A549 (cell line): ENCODE measurements at regions not wholly inside any gene's neighbourhood (a gene's known extent, or its start where the extent isn't known, plus 50 kb on each side); places are given as distances from the start of the nearest gene placed in this dataset.
A peak's percentile ranks its signal among the peaks of the same experiment; 100 is the strongest.

Source experiments
- ATAC-seq, 2 experiments: fragments of 200-7000 bp in 1 of 2; fragments of >200 bp in 1 of 2; cut with Nextera tagmentation in 1 of 2; cut with Tn5 transposase in 1 of 2; 3 replicates each; pipeline versions ENCODE4 v1.8.0 to v1.9.1; 2018 to 2020; ENCODE audit warnings: mild to moderate bottlenecking in 1 of 2, moderate library complexity in 1 of 2
- CTCF ChIA-PET: fragments of 300-600 bp; sonication (Branson Sonifier 250); formaldehyde crosslinking; extraction: SDS; loops from one replicate; lab custom pipeline; 2021; ENCODE audit warnings: antibody characterized with exemption, inconsistent platforms; lab: Yijun Ruan, JAX
- POLR2A ChIA-PET: fragments of 350-600 bp; formaldehyde crosslinking; extraction: SDS; loops from one replicate; lab custom pipeline; 2021; ENCODE audit warnings: antibody characterized with exemption, inconsistent platforms; lab: Yijun Ruan, JAX
- DNase-seq, 2 experiments: peaks; one replicate each; pipeline versions ENCODE4 v3.0.0 to v3.0.0-alpha.2; 2011 to 2016; ENCODE audit warnings: low read depth in 1 of 2, low spot score in 1 of 2
- FAIRE-seq: peaks from 2 replicates; lab custom pipeline; 2011; peaks lifted over from hg19 to GRCh38; lab: Jason Lieb, UNC
- H3K27ac ChIP-seq, 2 experiments: fragments of >200 bp; sonication (Bioruptor Twin); formaldehyde crosslinking; 3 replicates each; pipeline ENCODE4 v1.5.1; 2016 to 2017
- H3K4me1 ChIP-seq: fragments of >200 bp; sonication (Bioruptor Twin); formaldehyde crosslinking; 3 replicates; pipeline ENCODE4 v1.6.1; 2016
- H3K4me2 ChIP-seq: fragments of >200 bp; sonication (Bioruptor Twin); formaldehyde crosslinking; 3 replicates; pipeline ENCODE4 v1.6.1; 2016
- H3K4me3 ChIP-seq: fragments of >200 bp; sonication (Bioruptor Twin); formaldehyde crosslinking; 3 replicates; pipeline ENCODE4 v1.5.1; 2016
- H3K9me3 ChIP-seq: fragments of >200 bp; sonication (Bioruptor Twin); formaldehyde crosslinking; 3 replicates; pipeline ENCODE4 v1.6.1; 2016
- CBX2 ChIP-seq: fragments of 200-600 bp; sonication (generic); IDR thresholded peaks from 2 replicates; pipeline ENCODE4 v1.6.1; 2016; ENCODE audit warnings: low read depth, mild to moderate bottlenecking, borderline replicate concordance
- CHD4 ChIP-seq: fragments of 200-600 bp; sonication (generic); IDR thresholded peaks from 2 replicates; pipeline ENCODE4 v1.6.1; 2016; ENCODE audit warnings: antibody characterized with exemption, mild to moderate bottlenecking, borderline replicate concordance
- ESRRA ChIP-seq: fragments of 150-350 bp; IDR thresholded peaks from 2 replicates; pipeline ENCODE4 v1.6.1; 2014; ENCODE audit warnings: mild to moderate bottlenecking, low read length, borderline replicate concordance
- FOSB ChIP-seq: fragments of 250-450 bp; sonication (Bioruptor Pico); IDR thresholded peaks from 2 replicates; pipeline ENCODE4 v1.5.0; 2020; ENCODE audit warnings: mild to moderate bottlenecking, moderate library complexity
- FOSL2 ChIP-seq, 2 experiments: fragments of 450-650 bp in 1 of 2; fragments of >200 bp in 1 of 2; sonication (Bioruptor Twin) in 1 of 2; formaldehyde crosslinking; IDR thresholded peaks; 2 replicates each; pipeline versions ENCODE4 v1.5.0 to v1.6.1; 2016 to 2020; ENCODE audit warnings: mild to moderate bottlenecking in 1 of 2, moderate library complexity in 1 of 2
- JUN ChIP-seq, 2 experiments: fragments of >200 bp; sonication (Bioruptor Twin); formaldehyde crosslinking; IDR thresholded peaks; 2 replicates in 1 of 2; 3 replicates in 1 of 2; pipeline ENCODE4 v1.6.1; 2016 to 2017
- JUNB ChIP-seq: fragments of >200 bp; sonication (Bioruptor Twin); formaldehyde crosslinking; IDR thresholded peaks from 2 replicates; pipeline ENCODE4 v1.6.1; 2016
- KDM1A ChIP-seq: fragments of 200-600 bp; sonication (generic); IDR thresholded peaks from 2 replicates; pipeline ENCODE4 v1.6.1; 2016; ENCODE audit warnings: low read depth, mild to moderate bottlenecking
- MAFK ChIP-seq: fragments of 450-650 bp; IDR thresholded peaks from 2 replicates; pipeline ENCODE4 v1.6.1; 2014; ENCODE audit not compliant: partially characterized antibody
- NPAS2 ChIP-seq: fragments of 250-450 bp; sonication (Bioruptor Pico); IDR thresholded peaks from 2 replicates; pipeline ENCODE4 v1.8.0; 2022; ENCODE audit warnings: mild to moderate bottlenecking, moderate library complexity, borderline replicate concordance
- PHF8 ChIP-seq: fragments of 200-600 bp; sonication (generic); IDR thresholded peaks from 2 replicates; pipeline ENCODE4 v1.6.1; 2016; ENCODE audit warnings: low read depth, mild to moderate bottlenecking, antibody characterized with exemption, moderate library complexity, borderline replicate concordance
- RARB ChIP-seq: fragments of 250-450 bp; sonication (Bioruptor Pico); IDR thresholded peaks from 2 replicates; pipeline ENCODE4 v1.8.0; 2021; ENCODE audit warnings: mild to moderate bottlenecking, moderate library complexity
- RCOR1 ChIP-seq: fragments of 150-350 bp; IDR thresholded peaks from 2 replicates; pipeline ENCODE4 v1.6.1; 2014; ENCODE audit warnings: antibody characterized with exemption, low read length, low read depth
- SMC3 ChIP-seq: fragments of >200 bp; sonication (Bioruptor Twin); formaldehyde crosslinking; IDR thresholded peaks from 3 replicates; pipeline ENCODE4 v1.6.1; 2018; ENCODE audit warnings: inconsistent platforms
- TFCP2L1 ChIP-seq: fragments of 250-450 bp; sonication (Bioruptor Pico); IDR thresholded peaks from 2 replicates; pipeline ENCODE4 v1.5.0; 2021; ENCODE audit warnings: mild to moderate bottlenecking
- ZFP36 ChIP-seq: fragments of 450-650 bp; IDR thresholded peaks from 2 replicates; pipeline ENCODE4 v1.6.1; 2014; ENCODE audit warnings: borderline replicate concordance; ENCODE audit not compliant: partially characterized antibody
- ZNF302 ChIP-seq: fragments of 250-450 bp; sonication (Bioruptor Pico); IDR thresholded peaks from 2 replicates; pipeline ENCODE4 v1.9.0; 2021; ENCODE audit warnings: inconsistent platforms, mild to moderate bottlenecking, moderate library complexity
- ZSCAN20 ChIP-seq: fragments of 250-450 bp; sonication (Bioruptor Pico); IDR thresholded peaks from 2 replicates; pipeline ENCODE4 v1.8.0; 2022; ENCODE audit warnings: mild to moderate bottlenecking, moderate library complexity
- WGBS: methylation state at CpG from one replicate; pipeline ENCODE4 v1.1.6; 2017; ENCODE audit errors: missing lambda C conversion rate; 5-methylcytosine and 5-hydroxymethylcytosine counted together
- TF ChIP-seq, protein P1 (sequence below): IDR thresholded peaks from 2 replicates; pipeline ENCODE4 v1.6.1; 2012; ENCODE audit warnings: low read depth, borderline replicate concordance
- TF ChIP-seq, protein P2 (sequence below): IDR thresholded peaks from 2 replicates; pipeline ENCODE4 v1.6.1; 2012
- TF ChIP-seq, protein P3 (sequence below): fragments of >200 bp; sonication (Bioruptor Twin); formaldehyde crosslinking; IDR thresholded peaks from 3 replicates; pipeline ENCODE4 v1.6.1; 2016

DNA sequence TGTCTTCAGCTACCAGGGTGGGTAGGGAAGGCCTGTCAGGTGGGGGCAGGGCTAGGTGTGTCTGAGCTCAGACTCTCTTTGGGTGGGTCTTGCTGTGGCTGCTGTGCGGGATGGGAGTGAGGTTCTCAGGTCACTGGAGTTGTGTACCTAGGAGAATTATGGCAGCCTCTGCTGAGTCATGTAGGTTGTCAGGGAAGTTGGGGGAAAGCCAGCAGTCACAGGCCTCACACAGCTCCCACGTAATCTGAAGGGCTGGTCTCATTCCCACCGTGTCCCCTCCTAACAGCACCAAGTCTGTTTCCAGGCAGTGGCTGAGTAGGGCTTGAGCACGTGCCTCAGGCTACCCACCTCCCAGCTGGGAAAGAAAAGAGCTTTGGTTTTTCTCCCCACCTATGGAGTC, 67.0 kb downstream of the CHCHD4 start:
- H3K27ac ChIP-seq = peak overlapping the region in 1 of 2 experiments; percentile 58; a peak in 3 of 6 replicates
- H3K4me3 ChIP-seq = no peak overlapping the region
- POLR2A ChIA-PET = no interaction called here
- ATAC-seq (peak in 1 of 2 experiments; percentile 30; a peak in 2 of 6 replicates), FAIRE-seq (no peak)
- WGBS = 30% methylated on average over 4 of the region's 4 CpGs
- peaks cover 5% of the 10 kb centered on the region; the same call in 2 of the 3 replicates for H3K4me1 ChIP-seq
- TF ChIP-seq ESRRA (no peak), MAFK (peak; percentile 17)
- TF ChIP-seq, all 56 proteins: peak for 1
- CTCF ChIA-PET = interaction anchor here (1.0 kb wide), 1 partner anchor 56 kb away, joined by 3 read pairs; no protein-coding TSS in a partner anchor
- Histone ChIP-seq H3K9me3 (no peaks in the 10 kb centered on the region), H3K4me2 (0 out of 3 replicates have a peak overlapping the region, but pooled peaks have one; percentile 19)
- peak in 1 of 2 experiments; percentile 49 for DNase-seq

DNA sequence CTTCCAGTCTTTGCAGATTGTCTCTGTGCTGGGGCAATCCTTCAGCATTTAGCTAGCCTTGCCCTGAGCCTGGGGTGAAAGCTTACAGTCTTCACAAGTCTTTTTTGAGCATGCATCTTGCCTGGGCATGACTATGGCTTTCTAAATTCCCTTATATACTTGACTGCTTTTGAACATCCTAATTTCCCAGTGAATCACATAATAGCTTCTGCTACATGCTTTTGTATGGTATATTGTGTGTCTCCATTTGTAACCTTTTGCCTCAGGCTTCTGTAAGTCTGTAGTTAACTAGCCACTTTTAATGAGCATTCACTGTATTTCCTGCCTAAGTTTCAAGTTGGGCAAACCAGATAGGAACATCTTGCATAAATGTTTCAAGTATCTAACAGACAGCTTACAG, 76.8 kb downstream of the CHCHD4 start:
- no peak for FAIRE-seq
- no peaks in the 10 kb centered on the region for H3K9me3 ChIP-seq
- POLR2A ChIA-PET = no interaction called here
- no peak overlapping the region for H3K27ac ChIP-seq
- H3K4me2 ChIP-seq = no peak overlapping the region
- TF ChIP-seq, protein P1, sequence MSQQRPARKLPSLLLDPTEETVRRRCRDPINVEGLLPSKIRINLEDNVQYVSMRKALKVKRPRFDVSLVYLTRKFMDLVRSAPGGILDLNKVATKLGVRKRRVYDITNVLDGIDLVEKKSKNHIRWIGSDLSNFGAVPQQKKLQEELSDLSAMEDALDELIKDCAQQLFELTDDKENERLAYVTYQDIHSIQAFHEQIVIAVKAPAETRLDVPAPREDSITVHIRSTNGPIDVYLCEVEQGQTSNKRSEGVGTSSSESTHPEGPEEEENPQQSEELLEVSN = no peak
- TF ChIP-seq JUNB = no peak
- no peak for TF ChIP-seq NPAS2
- no peak overlapping the region for H3K4me3 ChIP-seq
- no peaks in the 10 kb centered on the region for H3K4me1 ChIP-seq
- no peak for ATAC-seq
- CTCF ChIA-PET = no interaction called here
- no peak for DNase-seq

DNA sequence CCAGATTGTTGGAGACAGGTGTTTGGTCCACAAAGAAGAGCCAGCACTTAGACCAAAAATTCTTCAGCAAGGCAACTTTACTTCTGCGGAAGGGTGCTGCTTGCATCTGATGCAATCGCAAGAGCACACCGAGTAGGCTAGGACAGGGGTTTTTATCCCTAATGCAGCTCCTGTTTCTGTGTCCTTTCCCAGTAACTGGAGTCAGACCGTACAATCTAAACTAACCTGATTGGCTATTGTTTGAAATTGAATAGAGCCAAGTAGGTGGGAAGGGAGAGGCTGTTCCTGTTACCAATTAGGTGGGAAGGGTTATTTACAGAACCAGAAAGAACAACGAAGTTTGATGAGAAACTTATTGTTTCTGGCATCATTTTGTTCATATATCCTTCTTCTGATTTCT, 77.6 kb downstream of the CHCHD4 start:
- H3K4me1 ChIP-seq = no peaks in the 10 kb centered on the region
- TF ChIP-seq, protein P2, sequence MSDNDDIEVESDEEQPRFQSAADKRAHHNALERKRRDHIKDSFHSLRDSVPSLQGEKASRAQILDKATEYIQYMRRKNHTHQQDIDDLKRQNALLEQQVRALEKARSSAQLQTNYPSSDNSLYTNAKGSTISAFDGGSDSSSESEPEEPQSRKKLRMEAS = no peak
- TF ChIP-seq TFCP2L1 (CRISPR knock-in tag) (no peak), CBX2 (no peak), RCOR1 (no peak), JUN (IDR thresholded peaks at IDR 0.05) (no peak), CHD4 (no peak), KDM1A (no peak), ZSCAN20 (no peak), ZFP36 (no peak), ZNF302 (CRISPR knock-in tag) (no peak), SMC3 (no peak), FOSB (no peak), RARB (CRISPR knock-in tag) (no peak), FOSL2 (IDR thresholded peaks at IDR 0.05) (no peak), FOSL2 (CRISPR knock-in tag; IDR thresholded peaks at IDR 0.05) (no peak), PHF8 (no peak)
- TF ChIP-seq, protein P1 = no peak
- TF ChIP-seq, protein P3, sequence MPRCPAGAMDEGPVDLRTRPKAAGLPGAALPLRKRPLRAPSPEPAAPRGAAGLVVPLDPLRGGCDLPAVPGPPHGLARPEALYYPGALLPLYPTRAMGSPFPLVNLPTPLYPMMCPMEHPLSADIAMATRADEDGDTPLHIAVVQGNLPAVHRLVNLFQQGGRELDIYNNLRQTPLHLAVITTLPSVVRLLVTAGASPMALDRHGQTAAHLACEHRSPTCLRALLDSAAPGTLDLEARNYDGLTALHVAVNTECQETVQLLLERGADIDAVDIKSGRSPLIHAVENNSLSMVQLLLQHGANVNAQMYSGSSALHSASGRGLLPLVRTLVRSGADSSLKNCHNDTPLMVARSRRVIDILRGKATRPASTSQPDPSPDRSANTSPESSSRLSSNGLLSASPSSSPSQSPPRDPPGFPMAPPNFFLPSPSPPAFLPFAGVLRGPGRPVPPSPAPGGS = no peak
- TF ChIP-seq, all 56 proteins: peak for 0
- H3K27ac ChIP-seq = no peak overlapping the region
- ATAC-seq = no peak
- peak; percentile 13 for FAIRE-seq
- ChIA-PET CTCF (no interaction called here), POLR2A (no interaction called here)
- H3K4me2 ChIP-seq = no peak overlapping the region
- H3K4me3 ChIP-seq = no peak overlapping the region
- H3K9me3 ChIP-seq = no peaks in the 10 kb centered on the region
- 38% methylated on average over 5 of the region's 5 CpGs for WGBS
- DNase-seq = no peak
